PFSK-1 (cell line): ENCODE measurements at regions not wholly inside any gene's neighbourhood (a gene's known extent, or its start where the extent isn't known, plus 50 kb on each side); places are given as distances from the start of the nearest gene placed in this dataset.

Experiments
- FOXP2 ChIP-seq: optimal IDR thresholded peaks from 2 replicates; pipeline ENCODE3; 2011; ENCODE audit warnings: borderline replicate concordance, control low read depth, inconsistent platforms; ENCODE audit not compliant: insufficient read depth; ENCODE audit errors: extremely low read length, extremely low read depth
- POLR2AphosphoS5 ChIP-seq: IDR thresholded peaks from 2 replicates; pipeline ENCODE4 v1.6.1; 2012; ENCODE audit warnings: low read depth, mild to moderate bottlenecking, control low read depth, low read length, moderate library complexity
- SIN3A ChIP-seq: IDR thresholded peaks from 2 replicates; pipeline ENCODE4 v1.6.1; 2012; ENCODE audit warnings: mild to moderate bottlenecking, low read length, moderate library complexity, borderline replicate concordance; ENCODE audit not compliant: insufficient read depth
- TAF1 ChIP-seq: IDR thresholded peaks from 2 replicates; pipeline ENCODE4 v1.6.1; 2012; ENCODE audit warnings: low read length, control low read depth, borderline replicate concordance; ENCODE audit not compliant: insufficient read depth
- TF ChIP-seq, protein P1 (sequence below), 2 experiments: IDR thresholded peaks; 2 replicates each; pipeline versions ENCODE4 v1.6.1 to v1.8.0; 2011 to 2012; ENCODE audit warnings: low read depth in 2 of 2, low read length in 2 of 2, control low read depth in 1 of 2, inconsistent platforms in 1 of 2, mild to moderate bottlenecking in 1 of 2, moderate library complexity in 1 of 2; ENCODE audit not compliant: insufficient read depth in 1 of 2

DNA sequence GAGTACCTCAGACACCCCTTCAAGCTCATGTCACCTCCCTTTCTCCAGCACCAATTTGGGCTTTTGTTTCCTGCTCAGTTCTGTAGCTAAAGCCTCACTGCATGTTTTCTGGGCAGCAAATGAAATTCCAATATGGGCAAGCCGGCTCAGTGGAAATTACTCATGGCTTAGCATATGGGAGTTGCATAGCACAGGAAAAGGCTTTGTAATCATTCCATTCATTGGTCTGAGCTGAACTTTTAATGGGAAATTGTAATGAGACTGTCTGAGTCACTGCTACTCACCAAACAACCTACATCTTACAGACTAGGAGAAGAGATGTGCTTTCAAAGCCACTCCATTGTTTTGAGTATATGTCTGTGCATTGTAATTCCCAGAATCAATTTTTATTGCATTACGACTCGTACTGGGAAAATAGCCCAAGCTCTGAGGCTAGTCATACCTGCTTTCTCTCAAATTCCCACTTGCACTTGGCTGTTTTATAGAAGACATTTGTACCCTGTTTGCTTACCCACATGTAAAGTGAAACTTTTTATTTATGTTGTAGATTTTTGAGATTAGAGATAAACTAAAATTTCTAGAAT is 139.5 kb upstream of the LRATD1 start:
- TF ChIP-seq, protein P1, sequence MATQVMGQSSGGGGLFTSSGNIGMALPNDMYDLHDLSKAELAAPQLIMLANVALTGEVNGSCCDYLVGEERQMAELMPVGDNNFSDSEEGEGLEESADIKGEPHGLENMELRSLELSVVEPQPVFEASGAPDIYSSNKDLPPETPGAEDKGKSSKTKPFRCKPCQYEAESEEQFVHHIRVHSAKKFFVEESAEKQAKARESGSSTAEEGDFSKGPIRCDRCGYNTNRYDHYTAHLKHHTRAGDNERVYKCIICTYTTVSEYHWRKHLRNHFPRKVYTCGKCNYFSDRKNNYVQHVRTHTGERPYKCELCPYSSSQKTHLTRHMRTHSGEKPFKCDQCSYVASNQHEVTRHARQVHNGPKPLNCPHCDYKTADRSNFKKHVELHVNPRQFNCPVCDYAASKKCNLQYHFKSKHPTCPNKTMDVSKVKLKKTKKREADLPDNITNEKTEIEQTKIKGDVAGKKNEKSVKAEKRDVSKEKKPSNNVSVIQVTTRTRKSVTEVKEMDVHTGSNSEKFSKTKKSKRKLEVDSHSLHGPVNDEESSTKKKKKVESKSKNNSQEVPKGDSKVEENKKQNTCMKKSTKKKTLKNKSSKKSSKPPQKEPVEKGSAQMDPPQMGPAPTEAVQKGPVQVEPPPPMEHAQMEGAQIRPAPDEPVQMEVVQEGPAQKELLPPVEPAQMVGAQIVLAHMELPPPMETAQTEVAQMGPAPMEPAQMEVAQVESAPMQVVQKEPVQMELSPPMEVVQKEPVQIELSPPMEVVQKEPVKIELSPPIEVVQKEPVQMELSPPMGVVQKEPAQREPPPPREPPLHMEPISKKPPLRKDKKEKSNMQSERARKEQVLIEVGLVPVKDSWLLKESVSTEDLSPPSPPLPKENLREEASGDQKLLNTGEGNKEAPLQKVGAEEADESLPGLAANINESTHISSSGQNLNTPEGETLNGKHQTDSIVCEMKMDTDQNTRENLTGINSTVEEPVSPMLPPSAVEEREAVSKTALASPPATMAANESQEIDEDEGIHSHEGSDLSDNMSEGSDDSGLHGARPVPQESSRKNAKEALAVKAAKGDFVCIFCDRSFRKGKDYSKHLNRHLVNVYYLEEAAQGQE (IDR thresholded peaks at IDR 0.05; ENCODE audit: insufficient read depth in 1 of 2, low read depth in 2 of 2, low read length in 2 of 2), result no peak
- no peak for TF ChIP-seq POLR2AphosphoS5
- TF ChIP-seq TAF1, result no peak
- TF ChIP-seq FOXP2, result no peak
- TF ChIP-seq SIN3A, result no peak

DNA sequence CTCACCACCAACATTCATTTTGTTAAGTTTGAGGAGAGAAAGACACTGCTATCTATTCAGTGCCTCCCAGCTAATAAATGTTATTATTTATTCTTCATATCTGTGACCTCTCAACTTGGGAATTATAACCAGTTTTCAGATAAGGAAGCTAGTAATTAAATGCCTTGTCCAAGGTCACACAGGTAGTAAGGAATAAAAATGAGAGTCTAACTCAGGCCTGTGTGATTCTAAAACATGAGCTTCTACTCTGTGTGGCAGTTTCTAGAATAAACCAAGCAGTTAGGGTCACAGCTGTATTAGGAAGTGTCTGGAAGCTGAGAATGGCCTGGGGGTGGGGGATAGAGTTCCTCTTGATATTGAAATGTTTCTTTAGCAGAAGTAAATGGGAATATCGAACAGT is 137.8 kb upstream of the LRATD1 start:
- TF ChIP-seq FOXP2, result no peak
- no peak for TF ChIP-seq SIN3A
- TF ChIP-seq, protein P1 (IDR thresholded peaks at IDR 0.05; ENCODE audit: insufficient read depth in 1 of 2, low read depth in 2 of 2, low read length in 2 of 2), result no peak
- no peak for TF ChIP-seq TAF1
- no peak for TF ChIP-seq POLR2AphosphoS5

DNA sequence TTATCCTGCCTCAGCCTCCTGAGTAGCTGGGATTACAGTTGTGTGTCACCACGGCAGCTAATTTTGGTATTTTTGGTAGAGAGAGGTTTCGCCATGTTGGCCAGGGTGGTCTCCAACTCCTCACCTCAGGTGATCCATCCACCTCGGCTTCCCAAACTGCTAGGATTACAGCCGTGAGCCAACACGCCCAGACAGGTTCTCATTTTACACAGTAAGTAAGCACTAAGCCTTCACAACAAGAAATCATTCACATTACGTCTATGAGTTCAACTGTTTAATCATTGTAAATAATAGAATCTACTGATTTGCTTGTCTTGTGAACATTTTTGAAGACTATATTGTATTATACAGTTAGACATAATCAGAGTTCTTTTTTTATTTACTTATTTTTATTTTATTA is 131.5 kb upstream of the LRATD1 start:
- TF ChIP-seq, protein P1 (IDR thresholded peaks at IDR 0.05; ENCODE audit: insufficient read depth in 1 of 2, low read depth in 2 of 2, low read length in 2 of 2), result no peak

DNA sequence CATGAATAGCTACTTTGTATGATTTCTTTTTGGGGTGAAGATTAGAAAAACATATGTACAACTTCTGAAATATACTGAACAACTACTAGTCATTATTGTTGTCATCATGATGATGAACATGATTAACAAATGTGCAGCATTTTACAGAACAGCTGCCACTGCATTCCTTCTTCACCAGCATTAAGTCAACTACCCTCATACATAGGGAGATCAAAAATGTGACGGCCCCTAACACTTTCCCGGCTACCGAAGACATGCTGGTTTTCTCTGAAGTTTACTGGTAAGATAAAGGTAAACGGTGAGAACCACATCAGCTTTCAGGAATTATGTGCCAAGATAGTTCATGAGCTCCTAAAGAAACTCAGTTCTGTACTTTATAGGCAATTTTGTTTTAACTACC is 121.0 kb upstream of the LRATD1 start:
- TF ChIP-seq, protein P1 (IDR thresholded peaks at IDR 0.05; ENCODE audit: insufficient read depth in 1 of 2, low read depth in 2 of 2, low read length in 2 of 2), result no peak
- no peak for TF ChIP-seq SIN3A
- no peak for TF ChIP-seq TAF1
- TF ChIP-seq POLR2AphosphoS5, result no peak
- TF ChIP-seq FOXP2, result no peak

DNA sequence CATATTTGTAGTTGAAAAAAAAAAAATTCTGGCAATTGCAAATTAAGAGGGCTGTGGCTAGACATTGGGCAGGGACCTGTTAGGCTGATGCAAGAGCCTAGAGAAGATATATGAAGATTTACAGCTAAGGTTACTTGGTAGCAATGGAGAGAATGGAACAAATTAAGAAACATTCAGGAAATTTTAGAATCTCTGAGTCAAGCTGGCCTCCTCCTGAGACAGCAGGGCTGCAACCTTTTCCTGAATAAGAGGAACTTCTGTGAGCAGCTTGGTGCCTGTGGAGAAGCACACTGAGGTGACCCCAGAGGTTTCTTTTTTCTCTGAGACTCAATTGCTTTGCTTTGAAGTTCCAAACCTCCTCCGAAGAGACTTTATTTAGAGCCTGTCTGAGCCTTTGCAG is 118.6 kb upstream of the LRATD1 start:
- TF ChIP-seq POLR2AphosphoS5 (no peak), TAF1 (no peak), FOXP2 (no peak), SIN3A (no peak)
- TF ChIP-seq, protein P1 (IDR thresholded peaks at IDR 0.05; ENCODE audit: insufficient read depth in 1 of 2, low read depth in 2 of 2, low read length in 2 of 2), result no peak
